Trophoblast cell (in vitro differentiated cells and primary cell): ENCODE measurements at regions not wholly inside any gene's neighbourhood (a gene's known extent, or its start where the extent isn't known, plus 50 kb on each side); places are given as distances from the start of the nearest gene placed in this dataset.

ENCODE experiments used
- DNase-seq, 2 donors: peaks; one replicate each; pipeline ENCODE4 v3.0.0-alpha.2; 2016
- H2AFZ ChIP-seq: 2 replicates; pipeline ENCODE4 v1.6.1; 2013; ENCODE audit warnings: low read length, moderate library complexity, mild to moderate bottlenecking; ENCODE audit not compliant: insufficient read depth, poor library complexity
- H2AK5ac ChIP-seq: 2 replicates; pipeline ENCODE4 v1.6.1; 2013; ENCODE audit warnings: mild to moderate bottlenecking, low read length
- H2BK120ac ChIP-seq: 2 replicates; pipeline ENCODE4 v1.6.1; 2013; ENCODE audit warnings: low read length, mild to moderate bottlenecking, moderate library complexity; ENCODE audit not compliant: insufficient read depth, poor library complexity
- H2BK12ac ChIP-seq: 2 replicates; pipeline ENCODE4 v1.6.1; 2013; ENCODE audit warnings: mild to moderate bottlenecking, low read length, moderate library complexity
- H2BK5ac ChIP-seq: 2 replicates; pipeline ENCODE4 v1.6.1; 2013; ENCODE audit warnings: low read length, low read depth, moderate library complexity, mild to moderate bottlenecking; ENCODE audit not compliant: poor library complexity
- H3K14ac ChIP-seq: 2 replicates; pipeline ENCODE4 v1.6.1; 2013; ENCODE audit warnings: mild to moderate bottlenecking, low read length
- H3K18ac ChIP-seq: 2 replicates; pipeline ENCODE4 v1.6.1; 2013; ENCODE audit warnings: mild to moderate bottlenecking, low read length
- H3K23ac ChIP-seq: 2 replicates; pipeline ENCODE4 v1.6.1; 2013; ENCODE audit warnings: low read length
- H3K27ac ChIP-seq: 2 replicates; pipeline ENCODE4 v1.5.1; 2013; ENCODE audit warnings: low read depth, mild to moderate bottlenecking, inconsistent platforms, low read length, moderate library complexity
- H3K27me3 ChIP-seq: 2 replicates; pipeline ENCODE4 v1.6.1; 2013; ENCODE audit warnings: inconsistent platforms, mild to moderate bottlenecking, low read length, moderate library complexity; ENCODE audit not compliant: insufficient read depth
- H3K36me3 ChIP-seq, 2 experiments: 1 replicate in 1 of 2; 2 replicates in 1 of 2; pipeline ENCODE4 v1.6.1; 2013; ENCODE audit warnings: low read length in 2 of 2, mild to moderate bottlenecking in 2 of 2, moderate library complexity in 1 of 2; ENCODE audit not compliant: insufficient read depth in 2 of 2, control insufficient read depth in 1 of 2
- H3K4ac ChIP-seq: 2 replicates; pipeline ENCODE4 v1.6.1; 2013; ENCODE audit warnings: low read depth, mild to moderate bottlenecking, low read length, moderate library complexity
- H3K4me1 ChIP-seq, 2 experiments: 1 replicate in 1 of 2; 2 replicates in 1 of 2; pipeline ENCODE4 v1.6.1; 2013; ENCODE audit warnings: low read length in 2 of 2, mild to moderate bottlenecking in 2 of 2, moderate library complexity in 1 of 2; ENCODE audit not compliant: insufficient read depth in 2 of 2, control insufficient read depth in 1 of 2
- H3K4me2 ChIP-seq: 2 replicates; pipeline ENCODE4 v1.6.1; 2013; ENCODE audit warnings: inconsistent platforms, mild to moderate bottlenecking, low read length, moderate library complexity
- H3K4me3 ChIP-seq: 2 replicates; pipeline ENCODE4 v1.5.1; 2013; ENCODE audit warnings: mild to moderate bottlenecking, low read depth, low read length, inconsistent platforms
- H3K79me1 ChIP-seq: one replicate; pipeline ENCODE4 v1.6.1; 2013; ENCODE audit warnings: low read length
- H3K79me2 ChIP-seq: 2 replicates; pipeline ENCODE4 v1.6.1; 2013; ENCODE audit warnings: low read length, mild to moderate bottlenecking; ENCODE audit not compliant: control insufficient read depth, insufficient read depth, poor library complexity
- H3K9ac ChIP-seq: 2 replicates; pipeline ENCODE4 v1.6.1; 2013; ENCODE audit warnings: mild to moderate bottlenecking, low read length
- H3K9me3 ChIP-seq: 2 replicates; pipeline ENCODE4 v1.6.1; 2013; ENCODE audit warnings: low read depth, mild to moderate bottlenecking, control low read depth, inconsistent platforms, low read length; ENCODE audit not compliant: insufficient read depth
- H4K12ac ChIP-seq: 2 replicates; pipeline ENCODE4 v1.6.1; 2013; ENCODE audit warnings: low read depth, mild to moderate bottlenecking, low read length, moderate library complexity
- H4K8ac ChIP-seq: 2 replicates; pipeline ENCODE4 v1.6.1; 2013; ENCODE audit warnings: low read depth, mild to moderate bottlenecking, low read length, moderate library complexity
- H4K91ac ChIP-seq: one replicate; pipeline ENCODE4 v1.6.1; 2013; ENCODE audit warnings: low read depth, mild to moderate bottlenecking, low read length, moderate library complexity
- WGBS: extraction: QIAGEN DNeasy Blood & Tissue Kit; methylation state at CpG from one replicate; pipeline ENCODE4 v1.1.7; 2013; ENCODE audit warnings: missing lambda C conversion rate; ENCODE audit not compliant: insufficient read length, insufficient coverage; ENCODE audit errors: extremely low coverage; 5-methylcytosine and 5-hydroxymethylcytosine counted together

DNA sequence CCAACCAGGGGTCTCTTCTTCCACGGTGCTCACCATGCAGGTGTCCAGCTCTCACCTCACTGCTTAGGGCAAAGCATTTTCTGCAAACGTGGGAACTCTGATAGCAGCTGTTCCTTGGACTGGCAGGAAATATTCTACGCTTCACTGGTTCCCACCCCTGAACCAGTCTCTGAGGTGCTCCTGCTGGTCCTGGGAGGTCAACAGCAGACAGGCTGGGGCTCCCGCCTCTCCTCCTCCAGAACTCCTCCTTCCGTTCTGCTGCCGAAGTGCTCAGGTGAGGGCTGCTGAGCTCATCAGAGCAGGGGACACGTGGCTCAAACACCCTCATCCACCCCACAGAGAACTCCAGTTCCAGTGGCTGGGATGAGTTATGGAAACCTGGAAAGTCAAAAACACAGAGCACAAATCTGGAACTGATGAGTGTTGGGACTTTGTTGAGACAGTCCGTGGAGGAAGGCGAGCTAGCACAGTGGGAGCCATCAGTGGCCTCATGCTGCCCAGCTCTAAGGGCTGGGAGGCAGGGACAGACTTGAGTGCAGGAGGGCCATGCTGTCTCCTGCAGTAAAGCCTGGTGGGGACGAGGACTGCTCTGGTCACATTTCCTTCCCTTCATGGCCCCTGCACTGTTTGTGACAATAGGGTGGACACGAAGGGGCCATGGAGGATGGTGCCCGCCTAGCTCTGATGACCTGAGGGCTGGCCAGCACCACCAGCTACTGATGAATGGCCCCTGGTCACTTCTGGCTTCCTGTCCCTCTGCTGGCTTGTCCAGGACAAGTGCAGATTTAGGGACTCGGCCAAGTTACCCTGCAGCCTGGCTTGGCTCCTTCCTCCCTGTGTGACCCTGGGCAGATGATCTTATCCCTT, 137.8 kb downstream of the KLF13 start:
- Histone ChIP-seq H3K27me3 (no peaks in the 10 kb centered on the region), H3K4me3 (no peak overlapping the region), H2AK5ac (no peak overlapping the region), H2BK120ac (no peak overlapping the region), H2BK12ac (no peak overlapping the region), H3K36me3 (no peaks in the 10 kb centered on the region), H3K79me1 (no peaks in the 10 kb centered on the region), H3K23ac (no peak overlapping the region), H3K4me1 (no peaks in the 10 kb centered on the region), H4K91ac (no peak overlapping the region), H3K9ac (no peak overlapping the region), H2BK5ac (no peak overlapping the region), H4K8ac (no peak overlapping the region), H3K14ac (no peak overlapping the region), H3K27ac (no peak overlapping the region), H3K4me2 (no peak overlapping the region), H3K9me3 (no peaks in the 10 kb centered on the region), H4K12ac (no peak overlapping the region), H3K18ac (no peak overlapping the region), H3K4ac (no peak overlapping the region), H2AFZ (no peak overlapping the region), H3K79me2 (no peaks in the 10 kb centered on the region)
- no CpG with 5 or more reads among the region's 13 CpGs for WGBS
- no peak for DNase-seq

DNA sequence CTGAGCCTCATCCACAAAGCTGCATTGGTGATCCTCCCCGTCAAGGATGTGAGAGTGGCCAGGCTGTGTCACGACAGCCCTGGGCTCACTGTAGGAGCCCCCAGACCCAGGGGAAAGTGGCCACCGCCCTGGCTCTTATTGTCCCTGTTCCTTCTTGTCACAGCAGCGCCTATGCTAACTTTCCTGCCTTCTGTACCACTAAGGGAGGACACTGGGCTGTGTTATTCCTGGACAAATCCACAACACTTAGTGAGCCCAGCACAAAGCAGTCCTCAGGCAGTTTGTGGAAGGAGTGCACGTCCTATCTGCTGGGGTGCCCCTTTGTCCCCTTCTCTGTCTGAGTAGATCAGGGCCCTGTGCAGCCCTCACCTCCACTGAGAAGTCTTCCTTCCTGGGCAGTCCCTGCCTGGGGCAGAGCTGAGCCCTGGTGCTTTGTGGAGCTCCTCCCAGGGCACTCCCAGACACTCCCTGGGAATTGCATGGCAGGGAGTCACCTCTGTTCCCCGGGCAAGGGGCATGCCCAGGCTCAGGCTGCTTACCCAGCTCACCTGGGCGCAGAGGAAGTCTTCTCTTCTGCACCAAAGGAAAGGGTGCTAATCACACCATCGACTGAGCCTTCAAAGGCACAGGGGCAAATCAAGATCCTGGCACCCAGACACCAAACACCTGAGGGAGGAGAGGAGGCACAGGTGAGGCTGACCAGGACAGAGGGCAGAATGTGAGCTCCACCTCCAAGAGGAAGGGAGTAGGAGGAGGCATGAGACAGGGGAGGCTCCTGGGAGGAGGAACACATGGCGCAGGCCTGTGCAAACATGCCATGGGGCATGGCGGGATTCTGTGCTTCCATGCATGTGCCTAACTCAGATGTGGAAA, 138.7 kb downstream of the KLF13 start:
- Histone ChIP-seq H3K36me3 (no peaks in the 10 kb centered on the region), H3K14ac (no peak overlapping the region), H3K4ac (no peak overlapping the region), H3K9ac (no peak overlapping the region), H3K79me1 (no peaks in the 10 kb centered on the region), H4K8ac (no peak overlapping the region), H3K18ac (no peak overlapping the region), H4K12ac (no peak overlapping the region), H3K79me2 (no peaks in the 10 kb centered on the region), H4K91ac (no peak overlapping the region), H2AFZ (no peak overlapping the region), H3K27ac (no peak overlapping the region), H3K4me1 (no peaks in the 10 kb centered on the region), H3K9me3 (no peaks in the 10 kb centered on the region), H2BK12ac (no peak overlapping the region), H3K27me3 (no peaks in the 10 kb centered on the region), H2BK120ac (no peak overlapping the region), H3K4me3 (no peak overlapping the region), H2AK5ac (no peak overlapping the region), H3K23ac (no peak overlapping the region), H2BK5ac (no peak overlapping the region), H3K4me2 (no peak overlapping the region)
- DNase-seq: no peak
- no CpG with 5 or more reads among the region's 10 CpGs for WGBS

DNA sequence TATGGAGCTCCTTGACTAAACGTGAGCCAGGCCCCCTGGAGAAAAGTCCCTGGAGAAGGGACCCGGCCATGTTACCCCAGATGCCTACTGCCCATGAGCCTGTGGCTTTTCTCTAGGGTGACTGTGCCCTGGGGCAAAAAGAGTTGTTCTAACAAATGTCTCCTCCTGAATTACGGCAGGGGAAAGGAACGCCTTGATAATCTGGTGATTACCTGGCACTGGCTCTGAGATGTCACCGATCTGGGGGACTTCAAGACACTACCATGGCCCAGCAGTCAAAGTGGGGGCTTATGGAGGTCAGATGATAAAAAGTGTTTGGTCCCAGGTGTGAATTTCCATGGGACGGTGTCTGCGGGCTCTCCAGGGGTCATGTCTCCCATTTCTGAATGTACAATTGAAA, 140.7 kb downstream of the KLF13 start:
- peak in 1 of 2 donors; percentile 33 for DNase-seq
- no peaks in the 10 kb centered on the region for H3K79me1 ChIP-seq
- H2AK5ac ChIP-seq: no peak overlapping the region
- H3K23ac ChIP-seq: no peak overlapping the region
- no peak overlapping the region for H2AFZ ChIP-seq
- no peak overlapping the region for H2BK12ac ChIP-seq
- no peak overlapping the region for H2BK120ac ChIP-seq
- no peaks in the 10 kb centered on the region for H3K79me2 ChIP-seq
- H3K4me3 ChIP-seq: no peak overlapping the region
- no peak overlapping the region for H4K8ac ChIP-seq
- no CpG with 5 or more reads among the region's 7 CpGs for WGBS
- H3K27ac ChIP-seq: no peak overlapping the region
- no peak overlapping the region for H4K12ac ChIP-seq
- H3K4me1 ChIP-seq: no peaks in the 10 kb centered on the region
- no peak overlapping the region for H3K4me2 ChIP-seq
- no peak overlapping the region for H3K14ac ChIP-seq
- no peak overlapping the region for H3K18ac ChIP-seq
- no peak overlapping the region for H3K9ac ChIP-seq
- H3K36me3 ChIP-seq: no peaks in the 10 kb centered on the region
- H3K9me3 ChIP-seq: no peaks in the 10 kb centered on the region
- H3K4ac ChIP-seq: no peak overlapping the region
- no peaks in the 10 kb centered on the region for H3K27me3 ChIP-seq
- H2BK5ac ChIP-seq: no peak overlapping the region
- no peak overlapping the region for H4K91ac ChIP-seq

DNA sequence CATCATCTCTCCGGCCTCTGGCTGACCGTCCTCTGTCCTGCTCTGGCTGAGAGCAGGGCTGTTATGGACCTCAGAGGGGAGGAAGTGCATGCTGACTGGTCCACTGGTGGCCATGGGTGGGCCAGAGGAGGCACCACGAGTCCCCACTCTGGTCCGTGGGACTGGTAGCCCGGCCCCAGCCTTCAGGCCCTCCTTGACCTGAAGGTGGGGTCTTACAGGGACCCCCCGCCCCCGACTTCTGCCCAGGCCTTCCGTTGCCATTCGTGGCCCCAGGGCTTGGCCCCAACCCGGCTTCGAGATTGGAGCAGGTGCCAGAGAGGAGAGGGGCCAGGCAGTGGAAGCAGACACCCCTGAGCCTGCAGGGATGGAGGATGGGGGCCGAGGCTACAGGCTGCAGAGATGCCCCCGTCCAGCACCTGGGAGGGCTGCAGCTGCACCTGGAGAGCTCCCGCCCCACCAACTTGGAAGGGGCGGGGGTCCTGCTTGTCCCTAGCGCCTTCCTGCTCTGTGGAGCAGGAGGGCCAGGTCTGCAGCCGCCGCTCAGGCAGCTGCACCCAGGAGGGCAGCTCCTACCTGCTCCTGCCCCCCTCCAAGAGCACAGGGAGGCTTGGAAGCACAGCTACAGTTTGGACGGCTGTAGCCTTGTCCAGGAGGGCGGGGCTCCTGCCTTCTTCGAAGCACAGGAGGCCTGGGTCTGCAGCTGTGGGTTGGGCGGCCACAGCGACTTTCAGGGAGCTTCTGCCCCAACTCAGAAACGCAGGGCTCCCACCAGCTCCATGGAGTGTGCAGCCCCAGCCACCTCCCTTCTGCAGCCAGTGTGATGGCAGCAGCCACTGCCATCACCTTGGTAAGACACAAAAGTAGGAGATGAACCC, 142.5 kb downstream of the KLF13 start:
- Histone ChIP-seq H3K4ac (no peak overlapping the region), H3K36me3 (no peaks in the 10 kb centered on the region), H2BK12ac (no peak overlapping the region), H2AK5ac (no peak overlapping the region), H3K14ac (no peak overlapping the region), H4K8ac (no peak overlapping the region), H3K79me2 (no peaks in the 10 kb centered on the region), H4K91ac (no peak overlapping the region), H3K4me1 (no peaks in the 10 kb centered on the region), H2BK5ac (no peak overlapping the region), H3K9ac (no peak overlapping the region), H3K79me1 (no peaks in the 10 kb centered on the region), H3K4me3 (no peak overlapping the region), H2AFZ (no peak overlapping the region), H3K23ac (no peak overlapping the region), H3K9me3 (no peaks in the 10 kb centered on the region), H3K27me3 (no peaks in the 10 kb centered on the region), H4K12ac (no peak overlapping the region), H3K27ac (no peak overlapping the region), H3K18ac (no peak overlapping the region), H3K4me2 (no peak overlapping the region), H2BK120ac (no peak overlapping the region)
- no peak for DNase-seq
- no CpG with 5 or more reads among the region's 24 CpGs for WGBS
